ENCODE measurements at regions not wholly inside any gene's neighbourhood (a gene's known extent, or its start where the extent isn't known, plus 50 kb on each side); places are given as distances from the start of the nearest gene placed in this dataset.

GRCh38 chr20:17795003-17795402, 95.2 kb downstream of the BANF2 start:
- Histone ChIP-seq H3K4me3 (ENCODE audit: low read depth, low read length) (no peak overlapping the region), H3K36me3 (ENCODE audit: control insufficient read depth, insufficient read depth, low read length) (no peaks in the 10 kb centered on the region), H3K27me3 (ENCODE audit: control insufficient read depth, insufficient read depth, low read length) (no peaks in the 10 kb centered on the region), H3K9ac (ENCODE audit: low read depth, low read length) (no peak overlapping the region), H3K9me3 (ENCODE audit: control insufficient read depth, insufficient read depth, low read length) (peaks cover 6% of the 10 kb centered on the region; the same call in 1 of the 2 replicates), H3K4me1 (ENCODE audit: control insufficient read depth, insufficient read depth, low read length) (no peaks in the 10 kb centered on the region), H3K27ac (ENCODE audit: low read depth, low read length) (no peak overlapping the region)

GRCh38 chr20:17794400-17794799, 94.6 kb downstream of the BANF2 start:
- Histone ChIP-seq H3K27ac (ENCODE audit: low read depth, low read length) (no peak overlapping the region), H3K27me3 (ENCODE audit: control insufficient read depth, insufficient read depth, low read length) (no peaks in the 10 kb centered on the region), H3K4me3 (ENCODE audit: low read depth, low read length) (no peak overlapping the region), H3K36me3 (ENCODE audit: control insufficient read depth, insufficient read depth, low read length) (no peaks in the 10 kb centered on the region), H3K9ac (ENCODE audit: low read depth, low read length) (no peak overlapping the region), H3K4me1 (ENCODE audit: control insufficient read depth, insufficient read depth, low read length) (no peaks in the 10 kb centered on the region), H3K9me3 (ENCODE audit: control insufficient read depth, insufficient read depth, low read length) (no peaks in the 10 kb centered on the region)

- H3K9me3 ChIP-seq (ENCODE audit: control insufficient read depth, insufficient read depth, low read length): no peaks in the 10 kb centered on the region
- no peak overlapping the region for H3K4me3 ChIP-seq (ENCODE audit: low read depth, low read length)
- no peaks in the 10 kb centered on the region for H3K4me1 ChIP-seq (ENCODE audit: control insufficient read depth, insufficient read depth, low read length)
- H3K27ac ChIP-seq (ENCODE audit: low read depth, low read length): no peak overlapping the region
- no peaks in the 10 kb centered on the region for H3K27me3 ChIP-seq (ENCODE audit: control insufficient read depth, insufficient read depth, low read length)
- no peak overlapping the region for H3K9ac ChIP-seq (ENCODE audit: low read depth, low read length)
- no peaks in the 10 kb centered on the region for H3K36me3 ChIP-seq (ENCODE audit: control insufficient read depth, insufficient read depth, low read length)
These were observed 94.2 kb downstream of the BANF2 start for GRCh38 chr20:17793986-17794385.

- Histone ChIP-seq H3K36me3 (ENCODE audit: control insufficient read depth, insufficient read depth, low read length) (no peaks in the 10 kb centered on the region), H3K4me3 (ENCODE audit: low read depth, low read length) (no peak overlapping the region), H3K9me3 (ENCODE audit: control insufficient read depth, insufficient read depth, low read length) (no peaks in the 10 kb centered on the region), H3K27me3 (ENCODE audit: control insufficient read depth, insufficient read depth, low read length) (no peaks in the 10 kb centered on the region), H3K4me1 (ENCODE audit: control insufficient read depth, insufficient read depth, low read length) (no peaks in the 10 kb centered on the region), H3K27ac (ENCODE audit: low read depth, low read length) (no peak overlapping the region), H3K9ac (ENCODE audit: low read depth, low read length) (no peak overlapping the region)
These were observed 90.5 kb downstream of the BANF2 start for GRCh38 chr20:17790296-17790695.

DNA sequence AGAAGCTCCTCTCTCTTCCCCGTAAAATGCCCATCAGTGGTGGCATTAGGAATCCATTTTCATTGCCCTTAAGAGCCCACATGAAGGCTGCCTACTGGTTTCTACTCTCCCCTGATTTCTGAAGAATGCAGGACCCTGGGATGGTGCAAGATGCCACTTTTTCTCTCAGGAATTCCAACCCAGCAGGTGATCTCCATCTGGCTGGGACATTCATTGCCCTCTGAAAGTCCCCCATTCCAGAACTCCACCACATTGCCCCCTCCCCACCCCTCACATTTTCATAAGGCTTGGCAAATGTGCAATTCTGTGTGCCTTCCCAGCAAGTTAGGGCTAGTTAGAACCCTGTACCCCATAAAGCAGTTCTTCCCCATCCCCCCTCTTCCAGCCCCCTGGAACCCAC, 88.0 kb downstream of the BANF2 start:
- Histone ChIP-seq H3K9me3 (ENCODE audit: control insufficient read depth, insufficient read depth, low read length) (no peaks in the 10 kb centered on the region), H3K4me3 (ENCODE audit: low read depth, low read length) (no peak overlapping the region), H3K27me3 (ENCODE audit: control insufficient read depth, insufficient read depth, low read length) (no peaks in the 10 kb centered on the region), H3K9ac (ENCODE audit: low read depth, low read length) (no peak overlapping the region), H3K27ac (ENCODE audit: low read depth, low read length) (no peak overlapping the region), H3K36me3 (ENCODE audit: control insufficient read depth, insufficient read depth, low read length) (no peaks in the 10 kb centered on the region), H3K4me1 (ENCODE audit: control insufficient read depth, insufficient read depth, low read length) (no peaks in the 10 kb centered on the region)

GRCh38 chr20:17786221-17786718, 86.5 kb downstream of the BANF2 start:
- Histone ChIP-seq H3K27me3 (ENCODE audit: control insufficient read depth, insufficient read depth, low read length) (no peaks in the 10 kb centered on the region), H3K4me1 (ENCODE audit: control insufficient read depth, insufficient read depth, low read length) (no peaks in the 10 kb centered on the region), H3K9ac (ENCODE audit: low read depth, low read length) (no peak overlapping the region), H3K9me3 (ENCODE audit: control insufficient read depth, insufficient read depth, low read length) (no peaks in the 10 kb centered on the region), H3K27ac (ENCODE audit: low read depth, low read length) (no peak overlapping the region), H3K36me3 (ENCODE audit: control insufficient read depth, insufficient read depth, low read length) (no peaks in the 10 kb centered on the region), H3K4me3 (ENCODE audit: low read depth, low read length) (no peak overlapping the region)
